Immature natural killer cell (primary cell): ENCODE measurements at regions not wholly inside any gene's neighbourhood (a gene's known extent, or its start where the extent isn't known, plus 50 kb on each side); places are given as distances from the start of the nearest gene placed in this dataset.
A peak's percentile ranks its signal among the peaks of the same experiment; 100 is the strongest.
"Not testable (repeated sequence)": the region's sequence is repeated elsewhere in the genome, so short reads cannot be mapped to it uniquely, and the experiment has no call there.

Experiments
- DNase-seq, 3 donors: peaks; one replicate each; pipeline ENCODE4 v3.0.0; 2022; ENCODE audit warnings: mixed read lengths in 1 of 3
- H3K27ac Mint-ChIP-seq, 6 donors: one replicate each; pipeline ENCODE4 v1.8.0; 2020; ENCODE audit warnings: mixed read lengths in 6 of 6, mild to moderate bottlenecking in 5 of 6, inconsistent platforms in 4 of 6, moderate library complexity in 3 of 6
- H3K27me3 Mint-ChIP-seq, 3 donors: one replicate each; pipeline ENCODE4 v1.8.0; 2020 to 2021; ENCODE audit warnings: low read depth in 3 of 3, mild to moderate bottlenecking in 3 of 3, mixed read lengths in 3 of 3, moderate library complexity in 3 of 3, inconsistent platforms in 1 of 3
- H3K36me3 Mint-ChIP-seq, 3 donors: one replicate each; pipeline ENCODE4 v1.8.0; 2020; ENCODE audit warnings: mixed read lengths in 3 of 3, inconsistent platforms in 2 of 3, mild to moderate bottlenecking in 2 of 3
- H3K4me1 Mint-ChIP-seq, 2 donors: one replicate each; pipeline ENCODE4 v1.8.0; 2020; ENCODE audit warnings: inconsistent platforms in 2 of 2, mild to moderate bottlenecking in 2 of 2, mixed read lengths in 2 of 2, moderate library complexity in 1 of 2
- H3K4me3 Mint-ChIP-seq, 5 donors: one replicate each; pipeline ENCODE4 v1.8.0; 2020; ENCODE audit warnings: mild to moderate bottlenecking in 5 of 5, mixed read lengths in 5 of 5, inconsistent platforms in 3 of 5, moderate library complexity in 3 of 5
- H3K9me3 Mint-ChIP-seq, 6 donors: one replicate each; pipeline ENCODE4 v1.8.0; 2020; ENCODE audit warnings: mild to moderate bottlenecking in 6 of 6, mixed read lengths in 6 of 6, inconsistent platforms in 4 of 6, moderate library complexity in 3 of 6

DNA sequence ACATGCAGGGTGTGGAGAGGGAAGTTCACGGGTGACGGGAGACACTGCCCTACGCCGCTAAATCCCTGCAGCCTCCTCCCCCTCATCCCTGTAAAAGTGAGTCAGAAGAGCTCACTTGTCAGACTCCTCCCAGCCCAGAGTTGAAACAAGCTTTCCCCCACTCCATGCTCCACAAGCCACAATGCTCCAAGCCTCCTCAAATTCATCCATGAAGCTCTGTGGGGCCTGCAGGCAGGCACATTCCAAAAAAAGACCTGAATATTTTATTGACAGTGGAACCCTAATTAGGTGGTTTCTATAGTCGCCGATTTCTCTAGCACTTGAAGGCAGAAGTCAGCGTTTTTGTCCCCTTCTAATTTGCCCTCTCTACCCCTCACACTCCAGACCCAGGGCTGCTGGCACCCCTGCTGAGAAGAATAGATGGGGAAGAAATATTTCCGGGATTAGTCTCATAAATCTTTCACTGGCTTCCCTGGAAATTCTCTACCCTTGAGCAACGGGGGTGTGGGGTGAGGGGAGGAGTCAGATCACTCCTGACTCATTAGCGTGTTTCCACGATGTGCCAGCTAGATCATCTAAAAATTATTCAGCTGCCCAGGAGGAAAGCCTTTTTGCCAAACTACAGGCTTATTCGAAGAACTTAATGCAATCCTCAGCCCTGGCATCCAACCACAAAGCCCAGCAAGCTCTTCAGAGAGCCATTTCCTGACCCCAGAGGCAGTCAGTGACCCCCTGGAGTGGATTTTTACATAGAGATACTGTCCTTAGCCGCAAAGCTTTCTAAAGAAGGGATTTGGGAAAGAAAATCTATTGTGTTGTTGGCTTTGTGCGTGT, 97.1 kb downstream of the ENC1 start:
- DNase-seq, result no peak
- H3K27ac Mint-ChIP-seq, result peak overlapping the region in 1 of 6 donors; percentile 33
- no peaks in the 10 kb centered on the region for H3K4me1 Mint-ChIP-seq
- H3K9me3 Mint-ChIP-seq, result no peaks in the 10 kb centered on the region
- no peak overlapping the region for H3K4me3 Mint-ChIP-seq
- peaks cover 0 to 7% (median 0%) of the 10 kb centered on the region in 3 donors for H3K27me3 Mint-ChIP-seq
- H3K36me3 Mint-ChIP-seq, result no peaks in the 10 kb centered on the region

DNA sequence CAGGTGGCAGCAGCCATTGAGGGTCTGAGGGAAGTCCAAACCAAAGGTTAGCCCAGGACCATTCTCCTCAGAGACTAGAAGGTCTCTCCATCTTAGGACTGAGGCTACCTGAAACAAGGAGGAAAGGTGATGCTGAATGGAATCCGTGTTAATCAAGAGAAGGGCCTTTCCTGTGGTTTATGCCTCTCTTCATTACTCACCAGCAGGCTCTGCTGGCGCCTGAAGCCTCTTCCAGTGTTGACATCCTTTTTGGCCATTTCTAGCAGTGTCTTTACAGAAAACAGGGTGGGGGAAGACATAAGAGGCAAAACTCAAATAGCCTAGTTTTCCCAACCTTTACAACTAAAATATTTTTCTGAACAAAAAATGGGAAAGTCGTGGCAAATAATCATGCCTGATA, 98.0 kb downstream of the ENC1 start:
- Mint-ChIP-seq H3K36me3 (no peaks in the 10 kb centered on the region), H3K4me3 (no peak overlapping the region), H3K27me3 (peaks cover 0 to 7% (median 0%) of the 10 kb centered on the region in 3 donors), H3K4me1 (no peaks in the 10 kb centered on the region), H3K27ac (no peak overlapping the region), H3K9me3 (no peaks in the 10 kb centered on the region)
- no peak for DNase-seq

DNA sequence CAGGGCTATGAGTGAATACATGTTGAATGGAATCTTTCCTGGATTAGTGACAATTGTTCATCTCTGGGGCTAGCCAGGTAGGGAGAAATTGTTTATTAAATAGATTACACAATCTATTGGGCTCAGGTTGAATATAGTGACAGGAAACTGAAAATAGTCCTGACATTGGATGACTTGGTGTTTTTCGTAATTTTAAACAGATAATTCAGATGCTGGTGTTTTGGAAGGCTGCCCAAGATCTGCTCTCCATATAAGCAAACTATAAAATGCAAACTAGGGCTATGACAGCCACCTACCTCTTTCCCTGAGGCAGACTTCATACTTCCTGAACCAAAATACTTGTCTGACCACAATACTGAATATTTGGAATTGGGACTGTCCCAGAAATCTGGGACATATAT, 99.1 kb downstream of the ENC1 start:
- no peaks in the 10 kb centered on the region for H3K4me1 Mint-ChIP-seq
- H3K9me3 Mint-ChIP-seq, result no peaks in the 10 kb centered on the region
- H3K4me3 Mint-ChIP-seq, result no peak overlapping the region
- DNase-seq, result no peak
- no peak overlapping the region for H3K27ac Mint-ChIP-seq
- H3K36me3 Mint-ChIP-seq, result no peaks in the 10 kb centered on the region
- H3K27me3 Mint-ChIP-seq, result peaks cover 0 to 7% (median 0%) of the 10 kb centered on the region in 3 donors

DNA sequence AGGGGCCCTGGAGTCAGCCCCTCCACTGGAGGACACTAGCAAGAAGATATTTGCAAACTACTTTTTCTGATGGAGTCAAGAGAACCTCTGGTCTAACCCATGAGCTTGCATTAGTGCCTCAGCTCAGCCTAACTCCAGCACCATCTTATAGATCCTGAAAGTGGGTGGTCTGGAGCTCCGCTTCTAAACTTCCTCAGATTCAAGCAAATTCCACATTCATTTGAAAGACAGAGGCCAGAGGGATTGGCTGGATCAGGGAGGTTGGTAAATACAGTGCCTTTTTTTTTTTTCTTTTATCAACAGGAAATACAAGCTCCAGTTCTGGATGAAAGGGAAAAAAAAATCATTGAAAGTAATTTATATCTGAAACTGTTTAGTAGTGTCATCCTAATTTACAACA, 99.9 kb downstream of the ENC1 start:
- no peaks in the 10 kb centered on the region for H3K4me1 Mint-ChIP-seq
- DNase-seq, result no peak
- no peaks in the 10 kb centered on the region for H3K36me3 Mint-ChIP-seq
- H3K9me3 Mint-ChIP-seq, result no peaks in the 10 kb centered on the region
- peaks cover 0 to 7% (median 0%) of the 10 kb centered on the region in 3 donors for H3K27me3 Mint-ChIP-seq
- H3K4me3 Mint-ChIP-seq, result no peak overlapping the region
- H3K27ac Mint-ChIP-seq, result no peak overlapping the region

DNA sequence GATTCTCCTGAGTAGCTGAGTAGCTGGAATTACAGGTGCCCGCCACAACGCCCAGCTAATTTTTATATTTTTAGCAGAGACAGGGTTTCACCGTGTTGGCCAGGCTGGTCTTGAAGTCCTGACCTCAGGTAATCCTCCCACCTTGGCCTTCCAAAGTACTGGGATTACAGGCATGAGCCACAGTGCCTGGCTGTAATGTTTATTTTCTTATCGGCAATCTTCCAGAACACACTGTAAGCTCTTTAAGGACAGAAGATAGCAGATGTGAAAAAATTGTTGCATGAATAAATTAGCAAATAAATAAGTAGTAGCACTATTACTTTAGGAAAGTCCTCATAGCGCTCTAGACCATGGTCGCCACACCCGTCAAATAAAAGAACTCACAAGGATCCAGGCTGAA, 100.5 kb downstream of the ENC1 start:
- H3K36me3 Mint-ChIP-seq, result no peaks in the 10 kb centered on the region

DNA sequence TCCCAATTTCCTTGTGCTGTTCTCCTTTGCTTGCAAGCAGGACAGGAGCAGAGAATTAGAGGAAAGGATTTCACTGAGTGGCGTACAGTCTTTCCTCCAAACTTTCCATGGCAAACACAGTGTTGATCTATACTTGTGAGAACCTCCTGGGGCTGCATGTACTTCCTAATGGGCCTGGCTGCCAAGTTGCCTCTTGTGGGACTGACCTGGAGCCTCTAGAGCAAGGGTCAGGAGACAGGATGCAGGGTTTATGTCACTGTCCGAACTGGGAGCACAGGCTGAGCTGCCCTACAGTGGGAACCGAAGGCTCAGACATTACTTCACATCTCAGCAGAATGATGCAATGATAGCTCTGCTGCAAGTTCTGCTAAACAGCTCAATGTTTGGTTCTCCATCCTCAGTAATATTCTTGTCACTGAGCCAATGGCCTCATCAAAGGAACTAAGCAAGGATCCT, 102.3 kb downstream of the ENC1 start:
- H3K9me3 Mint-ChIP-seq, result peaks cover 2 to 19% (median 9%) of the 10 kb centered on the region in 6 donors
- no peak for DNase-seq
- no peaks in the 10 kb centered on the region for H3K4me1 Mint-ChIP-seq
- peaks cover 0 to 8% (median 2%) of the 10 kb centered on the region in 3 donors for H3K27me3 Mint-ChIP-seq
- H3K27ac Mint-ChIP-seq, result no peak overlapping the region
- peaks cover 0 to 7% (median 0%) of the 10 kb centered on the region in 3 donors for H3K36me3 Mint-ChIP-seq
- H3K4me3 Mint-ChIP-seq, result no peak overlapping the region

More for the DNA sequence above, 100.5 kb downstream of the ENC1 start:
- Mint-ChIP-seq H3K27ac (no peak overlapping the region), H3K9me3 (peaks cover 0 to 2% (median 0%) of the 10 kb centered on the region in 6 donors), H3K4me1 (no peaks in the 10 kb centered on the region), H3K4me3 (no peak overlapping the region), H3K27me3 (peaks cover 0 to 7% (median 0%) of the 10 kb centered on the region in 3 donors)
- no peak for DNase-seq

DNA sequence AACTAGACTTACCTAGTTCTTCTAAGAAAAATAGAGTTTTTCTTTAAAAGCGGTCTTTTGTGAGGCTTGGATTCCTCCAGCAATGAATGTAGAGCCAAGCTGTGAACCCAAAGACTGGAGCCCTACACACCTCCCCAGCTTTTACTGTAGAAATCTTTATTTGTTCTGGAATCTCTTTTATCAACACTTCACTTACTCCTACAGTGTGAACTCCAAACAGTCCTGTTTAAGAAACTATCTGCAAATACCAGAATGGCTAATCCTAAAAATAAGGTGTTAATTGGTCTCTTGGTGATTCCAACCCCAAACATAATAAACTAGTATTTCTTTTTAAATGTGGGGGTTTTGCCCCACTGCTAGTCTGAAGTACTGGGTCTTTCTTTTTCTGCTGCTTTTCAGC, 103.9 kb downstream of the ENC1 start:
- peaks cover 3 to 23% (median 9%) of the 10 kb centered on the region in 6 donors for H3K9me3 Mint-ChIP-seq
- H3K4me1 Mint-ChIP-seq, result no peaks in the 10 kb centered on the region
- H3K27ac Mint-ChIP-seq, result no peak overlapping the region
- H3K27me3 Mint-ChIP-seq, result peaks cover 0 to 4% (median 2%) of the 10 kb centered on the region in 3 donors
- H3K36me3 Mint-ChIP-seq, result peaks cover 0 to 7% (median 0%) of the 10 kb centered on the region in 3 donors
- no peak overlapping the region for H3K4me3 Mint-ChIP-seq
- DNase-seq, result no peak

DNA sequence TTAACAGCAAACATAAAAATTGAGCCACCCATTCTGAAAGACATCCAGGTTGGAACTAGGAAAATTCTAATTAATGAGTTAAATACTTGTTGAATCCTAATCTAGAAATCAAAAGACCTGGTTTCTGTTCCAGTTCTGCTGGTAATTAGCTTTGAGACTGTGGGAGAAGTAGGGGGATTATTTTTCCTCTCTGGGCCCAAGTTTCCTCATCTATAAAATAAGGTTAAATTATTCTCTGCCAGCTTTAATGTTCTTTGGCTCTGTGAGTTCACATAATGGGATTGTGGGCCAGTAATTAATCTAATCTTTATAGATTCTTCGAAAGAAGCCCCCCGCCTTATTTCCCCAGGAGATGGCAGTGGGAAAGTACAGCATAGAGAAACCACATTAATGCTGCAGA, 104.6 kb downstream of the ENC1 start:
- no peak overlapping the region for H3K4me3 Mint-ChIP-seq
- peaks cover 3 to 23% (median 9%) of the 10 kb centered on the region in 6 donors for H3K9me3 Mint-ChIP-seq
- H3K27ac Mint-ChIP-seq, result no peak overlapping the region
- no peak for DNase-seq
- H3K27me3 Mint-ChIP-seq, result peaks cover 0 to 4% (median 2%) of the 10 kb centered on the region in 3 donors
- H3K36me3 Mint-ChIP-seq, result peaks cover 0 to 7% (median 0%) of the 10 kb centered on the region in 3 donors
- no peaks in the 10 kb centered on the region for H3K4me1 Mint-ChIP-seq

DNA sequence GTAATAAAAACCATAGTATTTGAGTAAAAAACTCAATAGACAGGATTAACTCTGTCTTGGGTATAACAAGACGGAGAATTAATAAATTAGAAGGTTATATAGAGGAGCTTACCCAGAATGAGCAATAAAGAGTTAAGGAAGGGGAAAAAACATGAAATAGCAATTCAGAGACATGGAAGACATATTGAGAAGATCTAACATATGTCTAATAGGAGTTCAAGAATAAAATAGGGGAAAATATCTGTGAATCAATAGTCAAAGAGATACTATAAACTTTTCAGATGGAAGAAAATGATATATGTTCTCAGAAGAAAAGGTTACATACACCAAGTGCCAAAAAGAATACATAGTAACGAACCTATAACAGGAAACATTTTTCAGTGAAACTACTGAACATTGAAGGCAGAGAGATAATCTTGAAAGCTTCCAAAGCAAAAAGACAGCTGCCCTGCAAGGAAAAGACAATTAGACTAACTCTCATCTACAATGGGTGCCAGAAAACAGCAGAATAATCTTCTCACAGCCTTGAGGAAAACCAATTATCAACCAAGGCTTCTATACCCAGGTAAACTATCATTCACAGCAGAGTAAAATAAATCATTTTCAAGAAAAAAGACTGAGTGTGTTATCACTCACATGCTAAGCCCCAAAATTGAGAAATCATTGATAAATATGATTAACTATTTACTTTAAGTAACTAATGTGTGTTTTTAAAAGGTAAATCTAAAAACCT, 106.0 kb downstream of the ENC1 start:
- Mint-ChIP-seq H3K36me3 (peaks cover 0 to 7% (median 0%) of the 10 kb centered on the region in 3 donors), H3K4me1 (no peaks in the 10 kb centered on the region), H3K27me3 (peaks cover 0 to 5% (median 4%) of the 10 kb centered on the region in 3 donors), H3K9me3 (peaks cover 3 to 23% (median 9%) of the 10 kb centered on the region in 6 donors), H3K4me3 (no peak overlapping the region), H3K27ac (no peak overlapping the region)
- no peak for DNase-seq

DNA sequence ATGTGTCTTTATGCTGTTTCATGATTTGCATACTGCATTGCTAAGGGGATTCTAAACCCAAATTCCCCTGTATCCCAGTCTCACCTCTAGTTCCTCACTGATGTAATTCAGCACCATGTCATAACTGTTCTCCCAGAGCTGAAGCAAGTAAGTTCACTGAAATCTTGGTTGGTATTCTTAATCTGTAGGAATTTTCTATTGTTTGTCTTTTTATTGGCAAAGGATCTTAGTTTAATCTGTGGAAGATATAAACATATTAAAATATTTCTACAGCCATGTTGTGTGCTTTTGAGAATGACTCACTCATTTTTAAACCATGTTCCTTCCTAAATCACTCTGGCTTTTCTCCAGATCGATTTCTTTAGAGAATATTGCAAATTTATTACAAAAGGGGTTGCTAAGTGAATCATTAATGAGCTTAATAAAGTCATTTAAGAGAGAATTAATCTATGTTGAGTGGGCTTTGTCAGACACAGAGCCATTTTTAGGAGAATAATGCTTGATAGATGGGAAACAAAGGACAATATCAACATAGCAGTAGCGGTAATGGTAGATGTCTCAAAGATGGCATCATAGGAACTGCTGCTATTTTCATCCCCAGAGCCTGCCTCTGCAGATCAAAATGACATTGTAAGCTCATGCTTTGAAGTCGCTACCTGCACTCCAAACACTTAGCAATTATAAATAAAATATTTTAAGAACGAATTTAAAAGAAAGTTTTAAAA, 110.0 kb downstream of the ENC1 start:
- Mint-ChIP-seq H3K27ac (no peak overlapping the region), H3K36me3 (peaks cover 0 to 7% (median 0%) of the 10 kb centered on the region in 3 donors), H3K9me3 (peaks cover 7 to 23% (median 9%) of the 10 kb centered on the region in 6 donors), H3K4me3 (no peak overlapping the region), H3K4me1 (no peaks in the 10 kb centered on the region), H3K27me3 (peaks cover 0 to 7% (median 4%) of the 10 kb centered on the region in 3 donors)
- no peak for DNase-seq

DNA sequence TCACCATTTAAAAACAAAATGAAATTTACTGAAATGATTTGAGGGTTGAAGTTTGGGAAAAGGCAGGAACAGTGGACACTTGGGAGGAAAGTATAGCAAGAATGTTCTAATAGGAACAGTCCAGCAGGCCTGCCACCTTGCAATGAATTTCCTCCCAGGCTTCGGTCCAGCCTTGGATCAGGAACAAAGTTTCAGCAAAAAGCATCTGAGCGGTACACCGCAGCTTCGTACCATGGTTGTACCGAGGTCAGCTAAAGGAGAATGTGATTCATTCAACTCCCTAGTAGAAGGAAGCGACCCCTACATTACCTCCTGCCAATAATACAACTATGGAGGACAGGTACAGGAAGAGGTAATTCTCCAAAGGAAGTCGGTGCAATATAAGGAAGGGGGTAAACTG, 111.4 kb downstream of the ENC1 start:
- no peak for DNase-seq
- Mint-ChIP-seq H3K4me1 (no peaks in the 10 kb centered on the region), H3K27me3 (peaks cover 0 to 5% (median 4%) of the 10 kb centered on the region in 3 donors), H3K4me3 (no peak overlapping the region), H3K36me3 (peaks cover 0 to under 1% (median 0%) of the 10 kb centered on the region in 3 donors), H3K27ac (no peak overlapping the region), H3K9me3 (peaks cover under 1 to 13% (median 7%) of the 10 kb centered on the region in 6 donors)

DNA sequence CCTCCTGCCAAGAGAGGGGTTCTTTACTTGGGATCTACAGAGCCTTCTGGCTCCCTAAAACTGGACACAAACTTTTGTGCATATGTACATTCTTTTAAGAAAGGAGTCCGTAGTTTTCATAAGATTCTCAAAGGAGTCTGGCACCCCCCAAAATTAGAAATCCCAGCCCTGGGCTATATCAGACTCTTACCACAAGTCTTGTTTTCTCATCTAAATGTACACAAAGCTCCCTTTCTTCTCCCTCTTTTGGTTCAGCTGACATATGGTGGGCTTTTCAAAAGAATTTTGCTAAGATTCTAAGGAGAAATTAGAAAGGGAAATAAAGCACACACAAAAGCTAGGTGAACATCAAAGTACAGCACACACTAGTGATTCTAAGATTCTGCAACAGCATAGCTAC, 114.4 kb downstream of the ENC1 start:
- Mint-ChIP-seq H3K27ac (no peak overlapping the region), H3K36me3 (no peaks in the 10 kb centered on the region), H3K4me3 (no peak overlapping the region), H3K9me3 (peaks cover 0 to 6% (median 3%) of the 10 kb centered on the region in 6 donors), H3K27me3 (peaks cover 0 to 5% (median 0%) of the 10 kb centered on the region in 3 donors), H3K4me1 (no peaks in the 10 kb centered on the region)
- no peak for DNase-seq

DNA sequence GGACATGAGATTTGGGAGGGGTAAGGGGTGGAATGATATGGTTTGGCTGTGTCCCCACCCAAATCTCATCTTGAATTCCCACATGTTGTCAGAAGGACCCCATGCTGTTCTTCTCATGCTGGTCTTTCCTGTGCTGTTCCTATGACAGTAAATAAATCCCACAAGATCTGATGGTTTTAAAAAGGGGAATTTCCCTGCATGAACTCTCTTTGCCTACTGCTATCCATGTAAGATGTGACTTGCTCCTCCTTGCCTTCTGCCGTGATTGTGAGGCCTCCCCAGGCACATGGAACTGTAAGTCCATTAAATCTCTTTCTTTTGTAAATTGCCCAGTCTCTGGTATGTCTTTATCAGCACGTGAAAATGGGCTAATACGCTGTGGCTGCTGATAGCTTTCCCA, 115.8 kb downstream of the ENC1 start:
- not testable (repeated sequence) for DNase-seq, H3K4me3 Mint-ChIP-seq, H3K36me3 Mint-ChIP-seq, H3K4me1 Mint-ChIP-seq, H3K9me3 Mint-ChIP-seq, H3K27me3 Mint-ChIP-seq, H3K27ac Mint-ChIP-seq
